MG63 (cell line): ENCODE measurements at regions not wholly inside any gene's neighbourhood (a gene's known extent, or its start where the extent isn't known, plus 50 kb on each side); places are given as distances from the start of the nearest gene placed in this dataset.
"Not testable (repeated sequence)": the region's sequence is repeated elsewhere in the genome, so short reads cannot be mapped to it uniquely, and the experiment has no call there.

Source experiments
- DNase-seq: peaks from one replicate; pipeline ENCODE4 v3.0.0-alpha.2; 2020
- H3K27me3 ChIP-seq: fragments of 250-450 bp; sonication (Bioruptor Pico); 2 replicates; pipeline ENCODE4 v1.5.1; 2020; ENCODE audit warnings: mild to moderate bottlenecking, moderate library complexity
- H3K36me3 ChIP-seq: fragments of 250-450 bp; sonication (Bioruptor Pico); 2 replicates; pipeline ENCODE4 v1.5.1; 2020; ENCODE audit warnings: mild to moderate bottlenecking, moderate library complexity
- H3K4me3 ChIP-seq: fragments of 250-450 bp; sonication (Bioruptor Pico); 2 replicates; pipeline ENCODE4 v1.5.1; 2020; ENCODE audit warnings: mild to moderate bottlenecking, moderate library complexity
- H3K9me3 ChIP-seq: fragments of 250-450 bp; sonication (Bioruptor Pico); 2 replicates; pipeline ENCODE4 v1.5.1; 2020; ENCODE audit warnings: mild to moderate bottlenecking, moderate library complexity

DNA sequence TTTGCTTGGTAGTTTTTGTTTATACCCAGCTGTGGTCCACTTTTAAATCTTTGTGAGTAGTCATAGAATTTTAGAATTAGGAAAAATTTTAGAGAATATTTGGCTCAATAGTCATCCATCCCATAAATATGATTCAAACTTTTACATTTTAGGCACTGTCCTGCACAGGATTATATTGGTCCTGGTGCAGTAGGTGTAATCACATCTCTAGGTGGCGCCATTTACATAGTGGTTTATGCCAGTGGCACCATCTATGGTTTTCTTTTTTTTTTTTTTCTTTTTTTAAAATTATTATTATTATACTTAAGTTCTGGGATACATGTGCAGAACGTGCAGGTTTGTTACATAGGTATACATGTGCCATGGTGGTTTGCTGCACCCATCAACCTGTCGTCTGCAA is 260.7 kb upstream of the KCNN2 start:
- DNase-seq = peak; percentile 14
- no peaks in the 10 kb centered on the region for H3K9me3 ChIP-seq
- H3K4me3 ChIP-seq = no peak overlapping the region
- no peaks in the 10 kb centered on the region for H3K27me3 ChIP-seq
- H3K36me3 ChIP-seq = no peaks in the 10 kb centered on the region

GRCh38 chr5:114113604-114114003 is 248.3 kb upstream of the KCNN2 start:
- Histone ChIP-seq H3K4me3 (no peak overlapping the region), H3K9me3 (no peaks in the 10 kb centered on the region), H3K27me3 (no peaks in the 10 kb centered on the region; the same call in 1 of the 2 replicates), H3K36me3 (no peaks in the 10 kb centered on the region)
- DNase-seq = no peak

DNA sequence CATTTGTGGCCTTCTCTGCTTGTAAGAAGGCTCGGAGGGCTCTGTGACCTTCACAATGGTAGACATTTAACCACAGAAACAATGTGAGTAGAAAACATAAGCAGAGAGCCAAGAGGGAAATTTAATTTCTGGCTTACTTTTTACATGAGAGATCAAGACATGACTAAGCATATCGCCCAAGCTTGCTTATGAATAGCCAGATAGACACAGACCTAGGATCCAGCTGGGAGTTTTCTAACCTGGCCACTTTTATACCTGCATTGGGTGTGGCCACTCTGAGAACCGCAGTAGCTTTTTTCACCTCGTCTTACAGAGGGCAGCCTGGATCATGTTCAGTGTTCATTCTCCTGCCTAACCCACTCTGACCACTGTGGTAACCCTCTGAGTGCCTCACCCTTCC is 244.9 kb upstream of the KCNN2 start:
- no peaks in the 10 kb centered on the region; the same call in 1 of the 2 replicates for H3K27me3 ChIP-seq
- H3K4me3 ChIP-seq = no peak overlapping the region
- no peak for DNase-seq
- H3K36me3 ChIP-seq = no peaks in the 10 kb centered on the region
- no peaks in the 10 kb centered on the region for H3K9me3 ChIP-seq

- no peak for DNase-seq
- Histone ChIP-seq H3K4me3 (no peak overlapping the region), H3K27me3 (no peaks in the 10 kb centered on the region; the same call in 1 of the 2 replicates), H3K36me3 (no peaks in the 10 kb centered on the region), H3K9me3 (no peaks in the 10 kb centered on the region)
Observed at GRCh38 chr5:114118511-114118910, 243.4 kb upstream of the KCNN2 start.

DNA sequence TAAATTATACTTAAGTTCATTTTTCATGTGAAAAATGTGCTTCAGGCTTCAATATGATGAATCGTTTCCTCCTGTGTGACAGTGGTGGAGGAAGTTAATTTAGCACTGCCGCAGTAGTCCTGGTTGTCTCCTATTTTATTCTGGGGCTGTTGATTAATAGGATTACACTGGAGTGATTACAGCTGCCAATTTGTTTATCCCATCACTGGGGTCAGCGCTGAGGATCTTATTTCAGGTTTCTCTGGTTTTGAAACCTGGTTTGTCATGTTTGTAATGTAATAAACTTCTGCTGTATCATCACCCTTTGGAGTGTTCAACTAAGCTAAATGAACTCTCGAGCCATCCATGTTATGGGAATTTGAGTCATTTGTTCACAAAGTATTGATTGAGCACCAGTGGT is 241.7 kb upstream of the KCNN2 start:
- H3K9me3 ChIP-seq = no peaks in the 10 kb centered on the region
- DNase-seq = no peak
- no peaks in the 10 kb centered on the region for H3K27me3 ChIP-seq
- H3K36me3 ChIP-seq = no peaks in the 10 kb centered on the region
- H3K4me3 ChIP-seq = no peak overlapping the region

DNA sequence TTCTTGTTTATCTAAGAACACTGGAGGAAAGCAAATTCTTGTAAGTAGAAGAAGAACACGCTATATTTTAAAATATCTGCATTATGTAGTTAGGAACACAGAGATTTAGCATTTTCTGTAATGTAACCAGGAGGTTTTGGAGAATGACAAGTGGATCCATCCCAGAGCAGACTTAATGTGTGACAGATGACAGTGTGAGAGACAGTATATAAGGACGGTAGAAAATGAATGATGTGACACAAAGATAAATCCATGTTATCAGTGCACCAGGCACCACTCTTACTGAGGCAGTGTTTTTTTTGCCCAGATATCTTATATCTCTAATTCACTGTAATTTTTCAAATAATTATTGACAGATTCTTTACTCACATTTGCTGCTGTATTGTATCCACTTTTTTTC is 239.0 kb upstream of the KCNN2 start:
- DNase-seq = no peak

GRCh38 chr5:114123654-114124053 is 238.2 kb upstream of the KCNN2 start:
- Histone ChIP-seq H3K36me3 (no peaks in the 10 kb centered on the region), H3K27me3 (no peaks in the 10 kb centered on the region), H3K4me3 (no peak overlapping the region), H3K9me3 (no peaks in the 10 kb centered on the region)
- DNase-seq = no peak

More for the DNA sequence above, 239.0 kb upstream of the KCNN2 start:
- H3K4me3 ChIP-seq = no peak overlapping the region
- no peaks in the 10 kb centered on the region for H3K27me3 ChIP-seq
- no peaks in the 10 kb centered on the region for H3K9me3 ChIP-seq
- no peaks in the 10 kb centered on the region for H3K36me3 ChIP-seq

DNA sequence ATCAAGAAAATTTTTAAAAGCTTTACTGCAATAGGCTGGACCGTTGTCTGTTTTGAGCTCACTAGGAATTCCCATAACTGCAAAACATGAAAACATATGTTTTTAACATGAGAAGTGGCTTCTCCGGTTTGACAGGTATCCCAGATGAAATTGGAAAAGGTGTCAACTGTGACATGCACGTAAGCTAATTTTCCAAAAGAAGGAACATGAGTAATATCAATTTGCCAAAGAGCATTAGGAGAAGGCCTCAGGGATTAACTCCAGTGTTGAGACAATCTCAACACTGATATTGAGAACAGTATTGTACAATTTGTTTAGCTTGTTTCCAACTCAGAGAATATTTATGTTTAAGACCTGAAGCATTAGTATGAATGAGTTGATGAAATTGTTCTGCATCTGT is 215.5 kb upstream of the KCNN2 start:
- Histone ChIP-seq H3K4me3 (no peak overlapping the region), H3K36me3 (no peaks in the 10 kb centered on the region), H3K27me3 (no peaks in the 10 kb centered on the region), H3K9me3 (peaks cover 3% of the 10 kb centered on the region; the same call in 1 of the 2 replicates)
- DNase-seq = no peak

GRCh38 chr5:114148253-114148652 is 213.6 kb upstream of the KCNN2 start:
- no peak overlapping the region for H3K4me3 ChIP-seq

GRCh38 chr5:114148728-114149127 is 213.1 kb upstream of the KCNN2 start:
- H3K27me3 ChIP-seq, DNase-seq, H3K36me3 ChIP-seq, H3K4me3 ChIP-seq, H3K9me3 ChIP-seq: not testable (repeated sequence)

More at GRCh38 chr5:114148253-114148652, 213.6 kb upstream of the KCNN2 start:
- H3K9me3 ChIP-seq = peaks cover 3% of the 10 kb centered on the region; the same call in 1 of the 2 replicates
- no peaks in the 10 kb centered on the region for H3K27me3 ChIP-seq
- H3K36me3 ChIP-seq = no peaks in the 10 kb centered on the region
- DNase-seq = no peak

GRCh38 chr5:114152656-114153360 is 209.1 kb upstream of the KCNN2 start:
- Histone ChIP-seq H3K27me3 (no peaks in the 10 kb centered on the region), H3K36me3 (no peaks in the 10 kb centered on the region), H3K4me3 (no peak overlapping the region), H3K9me3 (peaks cover 3% of the 10 kb centered on the region; the same call in 1 of the 2 replicates)
- no peak for DNase-seq

- no peaks in the 10 kb centered on the region for H3K27me3 ChIP-seq
- H3K36me3 ChIP-seq = no peaks in the 10 kb centered on the region
- H3K4me3 ChIP-seq = no peak overlapping the region
- no peak for DNase-seq
- H3K9me3 ChIP-seq = peaks cover 3% of the 10 kb centered on the region; the same call in 1 of the 2 replicates
Observed at GRCh38 chr5:114153392-114153791, 208.5 kb upstream of the KCNN2 start.

GRCh38 chr5:114153833-114154232 is 208.0 kb upstream of the KCNN2 start:
- no peak for DNase-seq
- Histone ChIP-seq H3K4me3 (no peak overlapping the region), H3K9me3 (peaks cover 3% of the 10 kb centered on the region; the same call in 1 of the 2 replicates), H3K27me3 (no peaks in the 10 kb centered on the region), H3K36me3 (no peaks in the 10 kb centered on the region)

DNA sequence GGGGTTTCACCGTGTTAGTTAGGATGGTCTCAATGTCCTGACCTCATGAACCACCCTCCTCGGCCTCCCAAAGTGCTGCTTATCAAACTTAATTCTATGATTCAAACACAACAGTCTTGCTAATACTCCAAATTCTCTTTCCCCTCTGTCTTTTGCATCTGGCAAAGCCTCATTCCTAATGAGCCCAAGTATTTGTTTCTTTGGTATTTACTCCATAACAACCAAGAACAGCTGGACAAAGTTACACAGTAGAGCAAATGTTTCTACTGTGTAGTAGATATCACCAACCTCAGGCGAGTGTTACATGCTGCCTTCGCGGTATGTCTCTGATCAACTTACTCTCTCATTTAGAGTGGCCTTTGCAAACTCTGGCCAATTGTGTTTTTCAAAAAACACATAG is 195.8 kb upstream of the KCNN2 start:
- no peak for DNase-seq

GRCh38 chr5:114174131-114174530 is 187.7 kb upstream of the KCNN2 start:
- Histone ChIP-seq H3K36me3 (no peaks in the 10 kb centered on the region), H3K27me3 (no peaks in the 10 kb centered on the region), H3K4me3 (no peak overlapping the region), H3K9me3 (0 out of 2 replicates have a peak, but pooled peaks cover 2% of the 10 kb centered on the region)
- no peak for DNase-seq

More for the DNA sequence above, 195.8 kb upstream of the KCNN2 start:
- Histone ChIP-seq H3K4me3 (no peak overlapping the region), H3K36me3 (no peaks in the 10 kb centered on the region), H3K27me3 (no peaks in the 10 kb centered on the region), H3K9me3 (no peaks in the 10 kb centered on the region)

GRCh38 chr5:114174837-114175236 is 187.0 kb upstream of the KCNN2 start:
- DNase-seq = no peak
- no peaks in the 10 kb centered on the region for H3K36me3 ChIP-seq
- no peaks in the 10 kb centered on the region for H3K27me3 ChIP-seq
- H3K9me3 ChIP-seq = 0 out of 2 replicates have a peak, but pooled peaks cover 2% of the 10 kb centered on the region
- no peak overlapping the region for H3K4me3 ChIP-seq

GRCh38 chr5:114176356-114176755 is 185.5 kb upstream of the KCNN2 start:
- H3K9me3 ChIP-seq = 0 out of 2 replicates have a peak, but pooled peaks cover 2% of the 10 kb centered on the region
- DNase-seq = no peak
- H3K36me3 ChIP-seq = no peaks in the 10 kb centered on the region
- H3K4me3 ChIP-seq = no peak overlapping the region
- no peaks in the 10 kb centered on the region for H3K27me3 ChIP-seq

DNA sequence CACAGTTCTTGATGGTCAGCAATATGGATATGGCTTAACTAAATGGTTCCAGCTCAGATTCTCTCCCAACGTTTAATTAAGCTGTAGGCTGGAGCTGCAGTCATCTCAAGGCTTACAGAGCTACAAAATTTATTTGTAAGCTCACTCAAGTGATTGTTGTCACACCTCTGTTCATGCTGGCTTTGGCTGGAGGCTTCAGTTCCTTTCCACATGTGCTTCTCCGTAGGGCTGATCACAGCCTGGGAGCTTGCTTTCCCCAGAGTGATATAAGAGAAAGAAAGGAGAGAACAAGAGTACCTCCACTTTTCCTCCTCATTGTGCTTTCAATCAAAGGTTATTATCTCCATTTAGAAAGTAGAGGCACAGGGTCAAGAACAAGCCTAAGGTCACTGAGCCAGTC is 182.7 kb upstream of the KCNN2 start:
- DNase-seq = no peak
- no peaks in the 10 kb centered on the region for H3K27me3 ChIP-seq
- no peaks in the 10 kb centered on the region; the same call in 1 of the 2 replicates for H3K9me3 ChIP-seq
- no peak overlapping the region for H3K4me3 ChIP-seq
- H3K36me3 ChIP-seq = no peaks in the 10 kb centered on the region
